ENCODE measurements at regions not wholly inside any gene's neighbourhood (a gene's known extent, or its start where the extent isn't known, plus 50 kb on each side); places are given as distances from the start of the nearest gene placed in this dataset.
"Not testable (repeated sequence)": the region's sequence is repeated elsewhere in the genome, so short reads cannot be mapped to it uniquely, and the experiment has no call there.

DNA sequence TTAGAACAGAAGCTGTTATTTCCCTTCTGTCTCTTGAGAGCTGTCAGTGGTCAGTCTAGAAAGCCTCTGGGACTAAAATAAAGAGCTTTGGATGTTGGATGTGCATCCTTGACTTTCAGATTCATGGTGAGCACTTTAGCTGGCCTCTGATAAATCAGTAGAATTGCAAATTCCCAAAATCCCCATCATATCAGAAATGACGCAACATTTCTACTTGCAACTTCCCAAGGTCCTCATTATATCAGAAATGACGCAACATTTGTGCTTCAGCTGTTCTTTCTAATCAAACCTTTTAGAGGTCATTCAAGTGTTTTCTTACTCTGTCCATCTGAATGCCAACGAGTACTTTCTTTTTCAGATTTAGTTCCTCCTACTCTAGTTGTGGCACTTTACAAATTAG, 167.3 kb upstream of the MOCS2 start:
- no peak for DNase-seq

DNA sequence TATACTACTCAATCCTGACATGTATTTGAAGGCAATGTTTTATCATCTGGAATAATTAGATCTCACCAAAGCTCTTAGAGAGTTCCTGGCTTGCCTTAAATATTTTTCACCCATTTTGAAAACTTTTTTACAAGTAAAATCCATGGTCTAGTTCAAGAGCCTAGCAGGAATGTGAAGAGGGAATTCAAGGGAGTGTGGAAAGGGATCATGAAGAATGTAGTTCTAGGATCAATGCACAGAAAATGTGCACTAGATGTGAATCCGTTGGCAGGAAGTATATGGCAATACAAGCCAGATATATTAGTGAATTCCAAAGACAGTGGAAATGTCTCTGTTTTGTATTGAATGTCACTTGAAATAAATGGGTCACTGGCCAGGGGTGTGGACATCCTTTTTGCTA, 167.9 kb upstream of the MOCS2 start:
- DNase-seq: no peak

DNA sequence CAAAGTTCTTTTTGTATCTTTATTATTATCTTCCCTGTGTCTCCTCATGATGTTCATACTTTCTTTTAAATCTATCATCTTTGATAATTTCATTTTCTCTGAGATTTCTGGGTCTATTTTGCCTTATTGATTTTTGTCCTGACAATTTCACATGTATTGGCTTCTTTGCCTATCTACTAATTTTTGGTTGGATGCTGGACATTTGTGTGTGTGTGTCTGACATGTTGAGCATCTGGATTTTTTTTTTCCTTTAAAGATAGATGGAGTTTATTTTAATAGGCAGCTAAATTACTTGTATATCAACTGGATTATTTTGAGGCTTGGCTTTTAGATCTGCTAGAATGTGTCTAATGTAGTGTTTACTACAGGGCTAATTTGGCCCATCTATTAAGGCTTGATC, 178.0 kb upstream of the MOCS2 start:
- DNase-seq: no peak

DNA sequence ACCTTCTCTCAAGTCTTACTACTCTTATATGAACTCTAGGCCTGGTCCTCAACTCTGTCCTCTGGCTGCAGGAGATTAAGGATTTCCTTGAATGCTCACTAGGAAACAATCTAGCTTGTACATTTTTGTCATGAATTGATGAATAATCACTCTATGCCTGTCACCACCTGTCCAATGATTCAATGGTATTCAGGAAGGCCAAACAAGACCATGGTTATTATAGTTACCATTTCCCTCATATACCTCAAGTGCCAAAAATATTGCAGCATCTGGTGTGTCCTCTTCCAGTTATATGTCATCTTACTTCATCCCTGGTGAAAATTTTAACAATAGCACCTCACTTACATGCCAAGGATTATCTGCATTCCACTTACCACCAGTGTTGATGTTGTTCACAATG, 179.0 kb upstream of the MOCS2 start:
- DNase-seq: no peak

DNA sequence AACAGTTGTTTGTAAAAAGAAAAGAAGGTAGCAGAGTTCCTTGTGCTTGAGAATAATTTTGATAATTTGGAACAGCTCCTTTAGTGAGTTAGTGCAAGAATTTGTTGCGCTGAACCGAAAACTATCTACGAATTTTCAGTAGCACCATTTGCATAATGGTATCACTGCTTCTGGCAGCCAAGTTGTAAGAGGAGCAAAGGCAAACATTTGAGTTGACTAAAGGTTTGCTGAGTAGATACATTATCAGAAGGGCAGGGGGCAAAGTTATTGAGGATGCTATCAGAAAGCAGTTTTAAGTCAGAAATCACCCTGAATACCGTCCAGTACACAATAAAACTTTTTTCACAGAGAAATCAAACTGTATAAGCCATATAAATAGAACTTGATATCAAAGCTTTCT, 181.5 kb upstream of the MOCS2 start:
- no peak for DNase-seq

DNA sequence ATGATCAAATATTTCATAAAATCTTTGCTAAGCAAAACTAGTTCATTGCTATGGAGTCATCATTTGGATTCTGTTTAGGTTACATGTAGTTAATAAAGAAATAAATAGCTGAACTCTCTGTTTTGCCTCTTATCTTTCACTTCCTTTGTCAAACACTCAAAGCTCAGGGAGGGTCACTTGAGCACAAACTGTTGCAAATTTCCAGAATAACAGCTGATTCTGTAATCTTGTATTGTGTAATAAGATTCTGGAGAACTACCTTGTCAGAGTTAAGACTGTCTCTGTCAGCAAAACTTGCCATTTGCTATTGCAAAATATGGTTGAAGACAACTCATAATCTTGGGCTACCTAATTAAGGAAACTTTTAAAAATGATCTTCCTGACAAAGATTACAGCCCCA, 182.0 kb upstream of the MOCS2 start:
- DNase-seq: no peak

DNA sequence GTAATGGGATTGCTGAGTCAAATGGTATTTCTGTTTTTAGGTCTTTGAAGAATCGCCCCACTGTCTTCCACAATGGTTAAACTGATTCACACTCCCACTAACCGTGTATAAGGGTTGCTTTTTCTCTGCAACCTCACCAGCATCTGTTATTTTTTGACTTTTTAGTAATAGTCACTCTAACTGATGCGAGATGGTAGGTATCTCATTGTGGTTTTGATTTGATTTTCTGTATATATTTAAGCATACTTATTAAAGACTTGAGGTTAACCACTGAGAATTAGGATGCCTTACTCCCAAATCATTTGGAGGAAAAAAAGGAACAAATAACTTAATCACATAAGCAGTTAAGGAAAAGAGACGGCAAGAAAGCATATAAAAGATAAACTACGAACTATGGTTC, 181.6 kb upstream of the FST start:
- DNase-seq: no peak

DNA sequence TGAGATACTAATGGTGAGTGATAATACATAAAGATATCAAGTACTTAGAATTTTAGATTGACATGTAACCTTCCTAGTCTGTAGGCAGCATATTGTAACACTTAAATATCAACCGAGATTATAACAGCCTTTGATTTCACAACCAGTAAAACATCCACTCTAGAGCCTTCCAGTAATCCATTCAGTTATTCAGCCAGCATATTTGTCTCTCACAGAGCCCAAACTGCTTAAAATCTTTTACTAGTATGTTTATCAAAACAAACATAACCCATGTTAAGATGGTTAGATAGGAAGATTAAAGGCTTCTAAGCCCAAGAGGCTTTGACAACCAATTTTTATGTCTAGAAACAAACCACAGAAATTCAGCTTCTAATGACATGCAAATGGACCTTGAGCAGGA, 177.9 kb upstream of the FST start:
- no peak for DNase-seq

DNA sequence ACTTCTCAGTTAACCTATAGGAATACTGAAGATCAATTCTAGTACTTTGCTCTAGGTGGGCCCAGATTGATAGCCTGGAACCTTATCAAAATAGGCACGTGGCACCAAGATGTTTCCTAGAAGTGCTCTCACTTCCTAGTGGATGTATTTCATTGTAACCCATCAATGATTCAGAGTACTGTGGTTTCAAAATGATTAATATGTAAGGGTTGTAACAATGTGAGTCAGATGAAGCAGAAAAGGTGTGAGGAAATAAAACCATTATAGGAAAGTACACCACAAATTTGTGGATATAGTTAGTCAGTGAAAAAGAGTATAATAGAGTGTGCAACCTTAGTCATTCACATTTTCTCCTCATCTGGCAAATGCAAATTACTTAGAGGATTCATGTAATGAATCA, 177.3 kb upstream of the FST start:
- DNase-seq: no peak

DNA sequence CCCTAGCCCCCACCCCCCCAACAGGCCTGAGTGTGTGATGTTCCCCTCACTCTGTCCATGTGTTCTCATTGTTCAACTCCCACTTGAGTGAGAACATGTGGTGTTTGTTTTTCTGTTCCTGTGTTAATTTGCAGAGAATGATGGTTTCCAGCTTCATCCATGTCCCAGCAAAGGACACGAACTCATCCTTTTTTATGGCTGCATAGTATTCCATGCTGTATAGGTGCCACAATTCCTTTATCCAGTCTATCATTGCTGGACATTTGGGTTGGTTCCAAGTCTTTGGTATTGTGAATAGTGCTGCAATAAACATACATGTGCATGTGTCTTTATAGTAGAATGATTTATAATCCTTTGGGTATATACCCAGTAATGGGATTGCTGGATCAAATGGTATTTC, 175.1 kb upstream of the FST start:
- not testable (repeated sequence) for DNase-seq

DNA sequence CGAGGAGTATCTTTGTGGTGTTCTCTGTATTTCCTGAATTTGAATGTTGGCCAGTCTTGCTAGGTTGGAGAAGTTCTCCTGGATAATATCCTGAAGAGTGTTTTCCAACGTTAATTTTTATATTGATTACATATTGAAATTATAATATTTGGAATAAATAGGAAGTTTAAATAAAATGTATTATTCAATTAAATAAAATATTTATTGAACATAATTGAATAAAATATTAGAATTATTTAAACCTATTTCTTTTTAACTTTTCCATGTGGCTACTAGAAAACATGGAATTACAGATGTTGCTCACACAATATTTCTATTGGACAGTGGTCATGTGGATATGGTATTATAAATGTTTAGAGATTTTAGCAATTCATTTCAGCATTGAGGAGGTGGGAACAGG, 170.8 kb upstream of the FST start:
- DNase-seq: no peak

DNA sequence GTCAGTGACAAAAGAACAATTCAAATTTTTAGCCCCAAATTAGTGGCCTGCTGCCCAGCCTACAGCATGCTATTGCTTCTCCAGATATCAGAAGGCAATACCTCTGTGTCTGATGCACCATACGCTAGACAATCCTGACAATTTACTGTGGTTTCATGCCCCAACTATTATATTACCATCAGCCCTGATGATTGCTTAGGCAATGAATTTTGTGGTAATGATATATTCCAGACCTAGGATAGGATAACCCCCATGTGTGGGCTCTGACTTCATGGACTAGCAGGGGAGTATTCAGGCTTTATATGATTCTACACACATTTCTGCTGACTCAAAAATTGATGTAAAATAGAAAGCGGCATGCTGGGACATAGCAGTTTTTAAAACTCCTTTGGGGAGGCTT, 168.7 kb upstream of the FST start:
- DNase-seq: no peak

DNA sequence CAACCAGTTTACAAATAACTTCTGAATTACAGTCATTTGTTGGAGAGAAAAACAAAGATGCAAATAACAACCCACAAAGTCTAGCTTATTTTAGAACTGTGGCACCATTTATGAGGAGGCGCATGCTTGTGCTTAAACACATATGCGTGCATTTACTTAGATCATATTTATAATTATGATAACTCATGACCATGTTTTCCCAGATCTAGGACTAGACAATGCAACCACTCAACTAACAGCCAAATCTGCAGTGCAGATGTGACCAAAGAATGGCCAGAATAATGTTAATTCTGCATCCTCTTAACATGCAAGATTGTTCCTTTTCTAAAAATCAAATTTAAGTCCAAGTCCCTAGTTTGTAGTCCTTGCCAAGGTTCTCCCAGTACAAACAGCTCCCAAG, 167.3 kb upstream of the FST start:
- no peak for DNase-seq

DNA sequence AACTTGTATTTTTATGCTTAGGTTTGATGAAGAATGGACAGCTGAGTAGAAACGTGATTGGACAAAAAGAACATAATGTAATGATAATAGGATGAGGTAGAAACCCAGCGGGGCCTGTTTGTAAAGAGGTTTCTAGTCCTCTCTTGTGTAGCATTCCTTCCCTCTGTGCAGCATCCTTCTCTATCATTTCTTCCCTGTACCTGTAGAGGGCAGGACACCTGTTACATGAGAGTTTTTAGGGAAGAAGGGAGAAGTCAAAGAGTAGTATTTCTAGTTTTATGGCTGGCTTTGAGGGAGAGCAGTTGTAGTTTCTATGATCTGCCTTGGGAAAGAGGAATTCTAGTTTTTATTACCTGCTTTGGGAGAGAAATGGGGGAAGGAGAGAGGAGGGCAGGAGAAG, 162.1 kb upstream of the FST start:
- DNase-seq: no peak

DNA sequence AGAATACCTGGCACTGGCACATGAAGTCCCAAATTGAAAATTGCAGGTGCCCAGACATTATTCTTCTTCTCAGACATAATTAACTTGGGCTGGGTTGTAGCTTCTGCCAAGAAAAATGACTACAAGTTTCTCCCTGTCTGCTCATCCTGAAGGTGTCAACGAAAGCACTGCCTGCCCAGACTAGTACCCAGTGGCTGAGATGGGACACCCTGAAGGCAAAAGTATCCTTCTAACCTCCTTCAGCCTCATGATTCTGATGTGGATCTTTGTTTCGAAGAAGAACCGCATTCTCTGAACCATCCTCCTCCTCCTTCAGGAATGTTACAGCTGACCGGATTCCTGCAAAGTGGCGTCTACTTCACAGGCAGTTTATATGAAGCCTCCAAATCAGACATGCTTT, 161.1 kb upstream of the FST start:
- DNase-seq: no peak

DNA sequence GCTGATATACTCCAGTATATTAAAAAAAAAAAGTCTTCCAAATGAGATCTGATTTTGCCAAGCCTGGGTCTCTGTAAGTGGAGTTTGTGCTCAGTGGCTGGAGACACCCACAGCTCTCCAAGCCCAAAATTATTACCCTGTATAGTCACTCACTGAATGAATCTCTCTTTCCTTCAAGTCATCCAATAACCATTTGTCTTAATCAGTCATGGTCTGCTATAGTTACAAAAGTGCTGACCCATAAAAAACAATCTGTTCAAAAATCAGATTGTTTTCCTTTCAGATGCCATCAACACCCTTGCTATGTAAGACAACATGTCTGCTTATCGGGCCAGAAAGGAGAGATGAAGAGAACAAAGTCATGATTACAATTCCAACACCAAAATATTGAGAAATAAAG, 159.4 kb upstream of the FST start:
- no peak for DNase-seq

DNA sequence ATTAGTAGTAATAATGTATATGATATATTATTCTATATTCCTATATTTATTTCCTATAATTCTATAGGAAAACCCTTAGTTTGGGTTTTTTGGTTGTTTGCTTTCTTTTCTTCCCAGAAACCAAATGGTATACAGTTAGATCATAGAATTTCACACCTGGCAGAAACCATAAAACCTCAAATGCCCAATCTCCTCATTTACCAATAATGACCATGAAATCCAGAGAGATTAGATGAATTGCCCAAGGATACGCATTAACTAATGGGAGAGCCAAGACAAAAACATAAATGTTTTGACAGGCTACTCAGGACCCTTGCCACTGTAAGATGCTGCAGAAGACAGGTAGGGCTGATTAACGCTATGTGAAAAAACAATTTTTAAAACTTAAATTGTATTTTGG, 158.7 kb upstream of the FST start:
- DNase-seq: no peak

DNA sequence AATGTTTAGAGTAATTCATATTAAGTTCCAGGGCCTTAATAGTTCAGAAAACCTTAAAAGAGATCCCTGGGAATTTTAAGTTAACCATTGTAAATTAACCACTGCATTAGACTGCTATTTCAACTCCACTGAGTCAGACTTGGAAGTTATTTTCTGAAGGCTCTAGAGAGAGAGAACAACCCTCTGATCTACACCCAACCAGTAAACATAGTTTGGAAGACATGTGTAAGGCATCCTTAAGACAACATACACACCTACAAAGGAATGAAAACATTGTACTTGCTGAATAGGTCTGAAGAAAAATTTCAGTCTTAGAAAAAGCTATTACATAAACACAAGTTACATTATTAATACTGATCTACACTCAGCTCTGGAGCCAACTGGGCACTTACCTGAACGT, 158.2 kb upstream of the FST start:
- no peak for DNase-seq

DNA sequence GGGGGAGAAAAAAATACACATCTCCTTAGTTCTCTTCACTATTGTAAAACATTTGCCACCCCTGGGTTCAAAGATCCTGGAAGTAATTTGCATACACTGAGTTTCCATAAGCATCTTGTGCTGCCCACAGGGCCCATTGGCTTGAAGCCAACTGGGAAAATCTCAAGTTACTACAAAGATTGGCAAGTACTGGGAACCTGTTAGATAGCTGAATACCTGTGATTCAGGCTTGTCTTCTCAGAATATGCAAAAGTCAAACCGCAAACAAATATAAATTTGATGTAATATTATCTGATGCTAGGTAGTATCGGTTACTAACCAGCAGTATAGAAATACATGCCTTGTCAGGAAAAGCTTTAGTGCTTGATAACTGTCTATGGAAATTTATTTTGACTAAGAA, 156.9 kb upstream of the FST start:
- DNase-seq: no peak

DNA sequence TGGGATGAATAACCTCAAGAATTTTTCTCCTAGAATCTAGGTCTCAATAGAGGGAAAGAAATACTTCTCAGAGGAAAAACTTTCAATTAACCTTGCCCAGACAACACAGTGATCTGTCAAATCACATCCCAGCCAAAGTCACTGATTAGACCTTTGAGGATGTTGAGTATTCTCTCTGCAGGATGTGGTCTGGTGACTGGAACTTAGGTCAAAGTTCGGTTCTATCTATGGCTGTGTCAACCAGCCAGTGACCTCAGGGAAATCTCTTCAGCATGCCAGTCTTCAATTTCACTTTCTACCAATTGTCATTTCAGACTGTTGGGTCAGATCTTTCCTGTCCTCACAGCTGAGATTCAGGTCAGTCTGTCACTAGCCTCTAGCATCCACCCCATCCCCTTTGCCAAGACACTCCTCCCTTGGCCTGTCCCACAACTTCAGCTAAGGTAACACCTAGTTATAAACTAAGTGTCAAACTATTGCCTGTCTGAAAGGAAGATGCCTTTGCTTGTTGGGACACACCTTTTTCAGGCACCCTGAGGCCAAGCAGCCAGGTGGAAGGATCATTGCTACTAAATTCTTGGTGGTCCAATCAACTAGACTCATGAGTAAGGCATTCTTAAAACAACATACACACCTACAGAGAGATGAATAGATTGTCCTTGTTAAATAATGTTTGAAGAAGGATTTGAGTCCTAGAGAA, 156.3 kb upstream of the FST start:
- DNase-seq: no peak

DNA sequence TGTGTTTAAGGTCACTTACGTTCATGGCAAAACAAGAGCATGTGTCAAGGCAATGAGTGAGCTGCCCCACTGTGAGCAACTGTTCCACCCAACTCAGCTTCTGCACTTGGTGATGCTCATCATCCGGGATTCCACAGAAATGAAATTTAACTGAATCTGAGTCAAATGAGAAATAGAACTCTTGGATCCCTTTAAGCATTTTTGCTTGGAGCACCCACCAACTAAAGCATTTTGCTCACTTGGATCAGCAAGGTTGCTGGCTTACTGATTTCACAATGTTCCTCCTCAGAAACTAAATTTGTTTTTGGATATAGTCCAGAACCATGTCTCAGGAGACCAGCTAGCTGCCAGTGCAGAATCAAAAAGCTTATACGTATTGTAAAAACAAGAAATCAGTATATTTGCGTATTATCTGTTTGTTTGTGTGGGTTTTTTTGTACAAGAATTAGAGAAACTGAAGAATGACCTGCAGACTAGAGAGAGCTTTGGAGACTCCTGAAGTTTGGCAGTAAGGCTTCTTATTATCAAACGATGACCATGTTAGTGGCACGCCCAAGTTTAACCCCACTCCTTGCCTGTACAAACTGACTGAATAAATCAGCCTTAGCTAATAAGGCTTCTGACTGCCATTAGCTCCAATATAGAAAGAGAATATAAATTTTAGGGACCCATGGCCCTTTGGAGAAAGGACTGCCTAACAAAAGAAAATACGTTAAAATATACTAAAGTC, 153.8 kb upstream of the FST start:
- no peak for DNase-seq

DNA sequence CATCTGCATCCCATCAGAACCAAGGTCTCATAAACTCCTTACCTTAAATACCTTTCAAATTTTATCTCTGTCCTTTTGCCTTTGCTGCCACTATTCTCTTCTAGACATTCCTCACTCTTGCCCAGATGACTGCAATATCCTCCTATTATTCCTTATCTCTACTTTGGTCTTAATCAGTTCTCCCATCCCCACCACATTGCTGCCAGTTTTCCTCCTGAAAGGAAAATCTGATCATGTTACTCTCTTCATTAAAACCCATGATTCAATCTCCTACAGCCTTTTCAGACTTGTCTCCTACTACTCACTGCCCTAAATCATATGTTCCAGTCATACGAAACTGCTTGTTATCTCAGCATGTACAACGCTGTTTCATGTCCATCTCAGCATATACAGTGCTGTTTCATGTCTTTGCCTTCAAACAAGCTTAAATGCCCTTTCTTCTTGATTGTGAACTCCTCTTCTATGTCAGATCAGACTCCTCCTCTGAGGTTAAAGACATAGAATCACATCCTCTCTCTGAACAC, 152.6 kb upstream of the FST start:
- no peak for DNase-seq

DNA sequence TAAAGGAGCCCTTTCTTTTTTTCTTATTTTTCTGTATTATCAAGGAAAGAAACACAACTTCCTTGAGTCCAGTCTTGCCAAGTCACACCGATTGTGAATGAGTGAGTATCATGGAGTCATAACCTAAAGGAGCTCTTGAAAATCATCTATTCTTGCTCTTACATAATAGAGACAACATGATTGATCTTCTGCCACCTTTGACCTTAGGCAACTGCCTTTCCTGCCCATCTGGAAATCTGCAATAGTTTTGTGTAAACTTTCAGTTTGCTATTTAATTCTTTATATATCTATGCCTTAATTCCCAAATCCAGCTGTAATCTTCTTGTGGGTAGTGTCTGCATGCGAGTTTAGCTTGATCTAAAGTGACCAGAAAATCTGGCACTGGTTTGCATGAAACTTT, 149.9 kb upstream of the FST start:
- DNase-seq: no peak

DNA sequence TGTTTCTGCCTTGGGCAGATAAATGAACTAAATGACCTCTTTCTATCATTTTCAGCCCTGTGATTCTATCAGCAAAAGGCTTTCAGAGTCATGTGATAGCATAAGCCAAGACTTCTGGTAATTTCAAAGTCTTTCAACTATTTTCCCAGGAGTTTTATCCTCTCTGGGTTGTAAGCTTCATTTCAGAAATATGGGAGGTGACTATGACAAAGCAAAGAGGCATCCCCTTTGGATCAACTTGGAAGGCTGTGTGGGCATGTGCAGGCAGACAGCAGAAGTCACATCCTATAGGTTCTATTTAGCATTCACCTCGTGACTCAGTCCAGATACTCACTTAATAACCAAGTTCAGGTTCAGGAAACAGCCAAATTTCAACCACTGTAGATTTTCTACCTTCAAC, 149.0 kb upstream of the FST start:
- DNase-seq: no peak

DNA sequence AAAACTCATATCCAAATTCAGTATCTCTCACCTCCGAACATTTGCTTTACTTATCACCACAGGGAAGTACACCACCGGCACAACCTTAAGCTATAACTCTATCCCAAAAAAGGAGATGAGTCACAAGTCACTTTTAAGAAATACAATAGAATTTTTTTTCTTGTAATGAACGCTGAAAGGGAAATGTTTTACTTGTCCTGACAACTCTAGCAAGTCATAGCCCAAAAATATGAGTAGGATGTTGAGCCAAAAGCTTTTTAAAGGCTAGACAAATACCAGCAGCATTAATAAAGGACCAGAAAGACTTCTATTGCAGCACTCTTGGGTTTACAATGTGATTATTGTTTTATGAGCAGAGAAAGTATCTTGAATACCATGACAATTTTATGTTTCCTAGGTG, 147.3 kb upstream of the FST start:
- no peak for DNase-seq
